Endodermal cell (in vitro differentiated cells): ENCODE measurements at regions not wholly inside any gene's neighbourhood (a gene's known extent, or its start where the extent isn't known, plus 50 kb on each side); places are given as distances from the start of the nearest gene placed in this dataset.

ENCODE experiments used
- DNase-seq: peaks from one replicate; pipeline ENCODE4 v3.0.0-alpha.2; 2017
- H3K27ac ChIP-seq: 2 replicates; pipeline ENCODE4 v1.5.1; 2013; ENCODE audit warnings: mild to moderate bottlenecking, low read depth, low read length, moderate library complexity
- H3K27me3 ChIP-seq: 2 replicates; pipeline ENCODE4 v1.6.1; 2013; ENCODE audit warnings: mild to moderate bottlenecking, low read length, moderate library complexity; ENCODE audit not compliant: insufficient read depth, control insufficient read depth, poor library complexity, severe bottlenecking
- H3K36me3 ChIP-seq: 2 replicates; pipeline ENCODE4 v1.7.0; 2013; ENCODE audit warnings: mild to moderate bottlenecking, low read length, moderate library complexity; ENCODE audit not compliant: control insufficient read depth, insufficient read depth
- H3K4me1 ChIP-seq: one replicate; pipeline ENCODE4 v1.7.0; 2013; ENCODE audit warnings: low read length; ENCODE audit not compliant: control insufficient read depth, insufficient read depth
- H3K4me3 ChIP-seq: 2 replicates; pipeline ENCODE4 v1.5.1; 2013; ENCODE audit warnings: mild to moderate bottlenecking, low read length, moderate library complexity
- H3K9ac ChIP-seq: 2 replicates; pipeline ENCODE4 v1.6.1; 2013; ENCODE audit warnings: mild to moderate bottlenecking, low read length, moderate library complexity; ENCODE audit not compliant: poor library complexity, severe bottlenecking; ENCODE audit errors: extremely low read depth
- H3K9me3 ChIP-seq: 2 replicates; pipeline ENCODE4 v1.6.1; 2013; ENCODE audit warnings: mild to moderate bottlenecking, low read length, moderate library complexity; ENCODE audit not compliant: control insufficient read depth
- H3K27ac Mint-ChIP-seq: 2 replicates; pipeline ENCODE4 v1.8.0; 2020; ENCODE audit warnings: mixed read lengths
- H3K27me3 Mint-ChIP-seq: 2 replicates; pipeline ENCODE4 v1.8.0; 2021; ENCODE audit warnings: mild to moderate bottlenecking, mixed read lengths; ENCODE audit not compliant: insufficient read depth
- H3K36me3 Mint-ChIP-seq: 2 replicates; pipeline ENCODE4 v1.8.0; 2020; ENCODE audit warnings: low read depth, mixed read lengths
- H3K4me1 Mint-ChIP-seq: 2 replicates; pipeline ENCODE4 v1.8.0; 2020; ENCODE audit warnings: mixed read lengths
- H3K4me3 Mint-ChIP-seq: 2 replicates; pipeline ENCODE4 v1.8.0; 2020; ENCODE audit warnings: mild to moderate bottlenecking, moderate library complexity, mixed read lengths
- H3K9me3 Mint-ChIP-seq: 2 replicates; pipeline ENCODE4 v1.8.0; 2020; ENCODE audit warnings: mild to moderate bottlenecking, mixed read lengths
- CTCF ChIP-seq: fragments of 200-600 bp; sonication (generic); conservative IDR thresholded peaks from 2 replicates; pipeline ENCODE4 v1.5.0; 2021; ENCODE audit warnings: antibody characterized with exemption, mild to moderate bottlenecking
- WGBS, 2 experiments: methylation state at CpG; one replicate each; pipeline versions ENCODE4 v1.1.5 to v1.1.7; 2013; ENCODE audit warnings: missing lambda C conversion rate in 2 of 2, mixed read lengths in 1 of 2; ENCODE audit not compliant: insufficient coverage in 1 of 2, insufficient read length in 1 of 2; 5-methylcytosine and 5-hydroxymethylcytosine counted together

- no peak for TF ChIP-seq CTCF
- Mint-ChIP-seq H3K9me3 (peaks cover 10% of the 10 kb centered on the region), H3K4me3 (no peak overlapping the region), H3K27me3 (no peaks in the 10 kb centered on the region), H3K36me3 (no peaks in the 10 kb centered on the region), H3K4me1 (peaks cover 13% of the 10 kb centered on the region), H3K27ac (no peak overlapping the region)
- Histone ChIP-seq H3K4me1 (peaks cover 8% of the 10 kb centered on the region), H3K27me3 (no peaks in the 10 kb centered on the region), H3K27ac (peak overlapping the region; percentile 45), H3K9me3 (peaks cover 10% of the 10 kb centered on the region), H3K9ac (no peak overlapping the region), H3K36me3 (no peaks in the 10 kb centered on the region), H3K4me3 (no peak overlapping the region)
- DNase-seq, result no peak
- 91 to 100% methylated on average over 2 to 12 of the region's 12 CpGs for WGBS, 2 experiments
Measured at GRCh38 chr11:45560913-45561281, 104.5 kb downstream of the CHST1 start.

GRCh38 chr11:45560155-45560912, 105.1 kb downstream of the CHST1 start:
- Histone ChIP-seq H3K27me3 (no peaks in the 10 kb centered on the region), H3K27ac (peak overlapping the region; percentile 45), H3K36me3 (no peaks in the 10 kb centered on the region), H3K9me3 (peaks cover 10% of the 10 kb centered on the region), H3K4me3 (no peak overlapping the region), H3K4me1 (peaks cover 8% of the 10 kb centered on the region), H3K9ac (no peak overlapping the region)
- peaks cover 13% of the 10 kb centered on the region for H3K4me1 Mint-ChIP-seq
- H3K36me3 Mint-ChIP-seq, result no peaks in the 10 kb centered on the region
- no peaks in the 10 kb centered on the region for H3K27me3 Mint-ChIP-seq
- peaks cover 10% of the 10 kb centered on the region for H3K9me3 Mint-ChIP-seq
- no peak overlapping the region for H3K4me3 Mint-ChIP-seq
- TF ChIP-seq CTCF, result no peak
- H3K27ac Mint-ChIP-seq, result no peak overlapping the region
- WGBS, 2 experiments, result 84 to 95% methylated on average over 4 to 10 of the region's 10 CpGs
- no peak for DNase-seq

GRCh38 chr11:45556851-45557707, 108.3 kb downstream of the CHST1 start:
- Histone ChIP-seq H3K9me3 (no peaks in the 10 kb centered on the region), H3K27ac (no peak overlapping the region), H3K4me3 (no peak overlapping the region), H3K27me3 (no peaks in the 10 kb centered on the region), H3K36me3 (no peaks in the 10 kb centered on the region), H3K4me1 (no peaks in the 10 kb centered on the region), H3K9ac (no peak overlapping the region)
- no peak for DNase-seq
- 85 to 87% methylated on average over 8 to 10 of the region's 10 CpGs for WGBS, 2 experiments
- Mint-ChIP-seq H3K27me3 (no peaks in the 10 kb centered on the region), H3K9me3 (peaks cover 6% of the 10 kb centered on the region), H3K27ac (no peak overlapping the region), H3K4me3 (no peak overlapping the region), H3K36me3 (no peaks in the 10 kb centered on the region), H3K4me1 (peaks cover 4% of the 10 kb centered on the region)
- TF ChIP-seq CTCF, result no peak
